ENCODE measurements at regions not wholly inside any gene's neighbourhood (a gene's known extent, or its start where the extent isn't known, plus 50 kb on each side); places are given as distances from the start of the nearest gene placed in this dataset.

DNA sequence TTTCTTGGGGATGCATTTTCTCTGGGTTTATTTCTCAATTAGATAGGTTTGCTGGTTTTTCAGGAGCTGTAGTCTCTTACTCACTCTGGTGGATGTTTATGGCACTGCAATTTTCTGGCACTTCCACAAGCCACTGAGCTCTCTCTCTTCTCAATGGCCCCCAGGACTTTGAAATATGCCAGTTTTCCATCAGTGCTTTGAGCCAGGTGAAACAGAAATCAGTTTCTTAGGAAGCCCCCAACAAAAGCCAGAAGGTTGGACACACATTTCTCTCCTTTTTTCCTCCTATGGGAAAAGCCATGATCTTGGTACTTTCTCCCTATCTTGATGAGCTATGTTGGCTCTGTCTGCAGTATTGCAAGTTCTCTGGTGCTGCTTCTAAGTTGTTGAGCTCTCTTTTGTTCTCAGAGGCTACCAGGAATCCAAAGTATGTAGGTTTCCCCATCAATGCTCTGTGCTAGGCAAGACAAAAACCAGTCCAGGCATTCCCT lies 90.7 kb upstream of the SMIM36 start:
- H3K9ac ChIP-seq (ENCODE audit: low read length) = no peak overlapping the region
- H4K91ac ChIP-seq (ENCODE audit: low read depth, low read length) = no peak overlapping the region
- H3K9me3 ChIP-seq (ENCODE audit: insufficient read depth, low read depth, low read length) = no peaks in the 10 kb centered on the region
- no peaks in the 10 kb centered on the region for H3K36me3 ChIP-seq (ENCODE audit: control insufficient read depth in 1 of 2, insufficient read depth in 2 of 2, low read length in 2 of 2)
- H3K79me1 ChIP-seq (ENCODE audit: low read length) = peaks cover 2% of the 10 kb centered on the region
- peaks cover 0 to 2% of the 10 kb centered on the region in 2 experiments for H3K4me1 ChIP-seq (ENCODE audit: control insufficient read depth in 1 of 2, insufficient read depth in 2 of 2, low read length in 2 of 2)
- no peak overlapping the region for H3K14ac ChIP-seq (ENCODE audit: low read length)
- no peak overlapping the region for H3K23ac ChIP-seq (ENCODE audit: low read length)
- no peaks in the 10 kb centered on the region for H3K27me3 ChIP-seq (ENCODE audit: insufficient read depth, low read length)
- no peak overlapping the region for H2AK5ac ChIP-seq (ENCODE audit: low read length)
- no peaks in the 10 kb centered on the region for H3K79me2 ChIP-seq (ENCODE audit: control insufficient read depth, insufficient read depth, low read length, poor library complexity)
- H3K4me3 ChIP-seq (ENCODE audit: low read depth, low read length) = no peak overlapping the region
- no peak overlapping the region for H3K18ac ChIP-seq (ENCODE audit: low read length)
- H2BK12ac ChIP-seq (ENCODE audit: low read length) = no peak overlapping the region
- no peak overlapping the region for H4K8ac ChIP-seq (ENCODE audit: low read depth, low read length)
- no peak overlapping the region for H4K12ac ChIP-seq (ENCODE audit: low read depth, low read length)
- DNase-seq = peak in 1 of 2 donors; percentile 39
- H2AFZ ChIP-seq (ENCODE audit: insufficient read depth, low read length, poor library complexity) = no peak overlapping the region
- H2BK5ac ChIP-seq (ENCODE audit: low read depth, low read length, poor library complexity) = no peak overlapping the region
- peak overlapping the region; percentile 96 for H3K27ac ChIP-seq (ENCODE audit: low read depth, low read length)
- no peak overlapping the region for H3K4ac ChIP-seq (ENCODE audit: low read depth, low read length)
- H2BK120ac ChIP-seq (ENCODE audit: insufficient read depth, low read length, poor library complexity) = no peak overlapping the region
- H3K4me2 ChIP-seq (ENCODE audit: low read length) = peak overlapping the region; percentile 46

DNA sequence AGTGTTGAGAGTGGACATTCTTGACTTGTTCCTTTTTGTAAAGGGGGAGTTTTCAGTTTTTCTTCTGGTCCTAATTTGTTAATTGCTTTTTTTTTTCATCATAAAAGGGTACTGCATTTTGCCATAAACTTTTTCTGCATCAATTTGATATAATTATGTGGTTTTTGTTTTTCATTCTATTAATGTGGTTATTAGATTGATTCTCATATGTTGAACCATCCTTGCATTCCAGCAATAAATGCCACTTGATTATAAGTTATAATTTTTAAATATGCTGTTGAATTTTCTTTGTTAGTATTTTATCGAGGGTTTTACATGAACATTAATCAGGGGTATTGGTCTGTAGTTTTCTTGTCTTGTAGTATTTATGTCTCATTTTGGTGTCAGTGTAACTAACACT lies 87.2 kb upstream of the SMIM36 start:
- no peak overlapping the region for H2BK5ac ChIP-seq (ENCODE audit: low read depth, low read length, poor library complexity)
- H3K27me3 ChIP-seq (ENCODE audit: insufficient read depth, low read length) = no peaks in the 10 kb centered on the region
- H4K12ac ChIP-seq (ENCODE audit: low read depth, low read length) = no peak overlapping the region
- H3K9ac ChIP-seq (ENCODE audit: low read length) = no peak overlapping the region
- no peaks in the 10 kb centered on the region for H3K79me2 ChIP-seq (ENCODE audit: control insufficient read depth, insufficient read depth, low read length, poor library complexity)
- no peak overlapping the region for H3K14ac ChIP-seq (ENCODE audit: low read length)
- no peaks in the 10 kb centered on the region for H3K4me1 ChIP-seq (ENCODE audit: control insufficient read depth in 1 of 2, insufficient read depth in 2 of 2, low read length in 2 of 2)
- no peak overlapping the region for H3K4ac ChIP-seq (ENCODE audit: low read depth, low read length)
- no peak overlapping the region for H4K8ac ChIP-seq (ENCODE audit: low read depth, low read length)
- no peak overlapping the region for H3K23ac ChIP-seq (ENCODE audit: low read length)
- H2AK5ac ChIP-seq (ENCODE audit: low read length) = no peak overlapping the region
- no peak overlapping the region for H2BK120ac ChIP-seq (ENCODE audit: insufficient read depth, low read length, poor library complexity)
- H3K18ac ChIP-seq (ENCODE audit: low read length) = no peak overlapping the region
- no peak overlapping the region for H3K4me3 ChIP-seq (ENCODE audit: low read depth, low read length)
- H4K91ac ChIP-seq (ENCODE audit: low read depth, low read length) = no peak overlapping the region
- H2AFZ ChIP-seq (ENCODE audit: insufficient read depth, low read length, poor library complexity) = no peak overlapping the region
- no peak overlapping the region for H2BK12ac ChIP-seq (ENCODE audit: low read length)
- H3K4me2 ChIP-seq (ENCODE audit: low read length) = no peak overlapping the region
- H3K9me3 ChIP-seq (ENCODE audit: insufficient read depth, low read depth, low read length) = no peaks in the 10 kb centered on the region
- DNase-seq = no peak
- H3K27ac ChIP-seq (ENCODE audit: low read depth, low read length) = no peak overlapping the region
- H3K36me3 ChIP-seq (ENCODE audit: control insufficient read depth in 1 of 2, insufficient read depth in 2 of 2, low read length in 2 of 2) = no peaks in the 10 kb centered on the region
- no CpG with 5 or more reads among the region's 1 CpG for WGBS (ENCODE audit: extremely low coverage, insufficient coverage, insufficient read length)
- no peaks in the 10 kb centered on the region for H3K79me1 ChIP-seq (ENCODE audit: low read length)

DNA sequence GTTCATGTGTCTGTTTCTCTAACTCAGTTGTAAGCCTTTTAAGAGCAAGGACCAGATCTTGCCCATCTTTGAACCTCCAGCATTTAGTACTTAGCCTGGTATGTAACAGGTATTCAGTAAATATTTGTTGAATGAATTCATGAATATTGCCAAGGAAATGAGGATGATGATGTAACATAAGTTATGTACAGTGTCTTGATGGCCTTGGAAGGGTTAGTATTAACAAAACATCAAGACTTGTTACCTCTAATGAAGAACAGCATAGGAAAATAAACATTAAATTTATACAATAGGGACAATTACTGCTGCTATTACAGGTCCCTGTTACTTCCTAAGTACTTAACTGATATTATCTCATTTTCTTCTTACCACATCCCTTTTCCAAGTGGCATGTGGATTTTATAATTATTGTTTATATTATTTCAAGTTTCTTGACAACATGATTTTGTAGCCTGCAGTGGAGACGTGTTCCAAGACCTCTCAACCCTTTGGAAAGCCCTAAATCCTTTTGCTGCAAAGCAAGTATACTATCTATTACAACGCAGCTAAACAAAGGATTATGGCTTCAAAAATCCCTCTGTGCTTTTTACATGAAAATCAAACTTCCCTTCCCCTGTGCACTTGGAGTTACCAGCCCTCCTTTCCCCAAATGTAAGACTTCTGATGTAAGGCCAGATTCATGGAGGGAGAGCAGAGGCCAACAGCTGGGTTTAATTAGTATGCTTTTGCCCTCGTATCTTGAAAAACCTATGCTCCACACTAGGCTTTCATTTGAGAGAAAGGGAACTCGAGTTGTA lies 77.4 kb upstream of the SMIM36 start:
- no peak overlapping the region for H2AK5ac ChIP-seq (ENCODE audit: low read length)
- no peak overlapping the region for H2BK12ac ChIP-seq (ENCODE audit: low read length)
- peak in 1 of 2 donors; percentile 29 for DNase-seq
- H3K14ac ChIP-seq (ENCODE audit: low read length) = no peak overlapping the region
- WGBS (ENCODE audit: extremely low coverage, insufficient coverage, insufficient read length) = no CpG with 5 or more reads among the region's 4 CpGs
- no peak overlapping the region for H2BK120ac ChIP-seq (ENCODE audit: insufficient read depth, low read length, poor library complexity)
- no peak overlapping the region for H4K12ac ChIP-seq (ENCODE audit: low read depth, low read length)
- peaks cover 4 to 6% of the 10 kb centered on the region in 2 experiments for H3K4me1 ChIP-seq (ENCODE audit: control insufficient read depth in 1 of 2, insufficient read depth in 2 of 2, low read length in 2 of 2)
- no peak overlapping the region for H3K23ac ChIP-seq (ENCODE audit: low read length)
- H2BK5ac ChIP-seq (ENCODE audit: low read depth, low read length, poor library complexity) = no peak overlapping the region
- H3K4me2 ChIP-seq (ENCODE audit: low read length) = no peak overlapping the region
- no peak overlapping the region for H3K27ac ChIP-seq (ENCODE audit: low read depth, low read length)
- no peak overlapping the region for H3K9ac ChIP-seq (ENCODE audit: low read length)
- H2AFZ ChIP-seq (ENCODE audit: insufficient read depth, low read length, poor library complexity) = no peak overlapping the region
- no peak overlapping the region for H4K8ac ChIP-seq (ENCODE audit: low read depth, low read length)
- no peak overlapping the region for H3K18ac ChIP-seq (ENCODE audit: low read length)
- H3K4ac ChIP-seq (ENCODE audit: low read depth, low read length) = no peak overlapping the region
- no peaks in the 10 kb centered on the region for H3K36me3 ChIP-seq (ENCODE audit: control insufficient read depth in 1 of 2, insufficient read depth in 2 of 2, low read length in 2 of 2)
- H3K4me3 ChIP-seq (ENCODE audit: low read depth, low read length) = no peak overlapping the region
- H4K91ac ChIP-seq (ENCODE audit: low read depth, low read length) = no peak overlapping the region
- peaks cover 3% of the 10 kb centered on the region for H3K79me1 ChIP-seq (ENCODE audit: low read length)
- no peaks in the 10 kb centered on the region for H3K27me3 ChIP-seq (ENCODE audit: insufficient read depth, low read length)
- H3K9me3 ChIP-seq (ENCODE audit: insufficient read depth, low read depth, low read length) = no peaks in the 10 kb centered on the region
- H3K79me2 ChIP-seq (ENCODE audit: control insufficient read depth, insufficient read depth, low read length, poor library complexity) = no peaks in the 10 kb centered on the region

DNA sequence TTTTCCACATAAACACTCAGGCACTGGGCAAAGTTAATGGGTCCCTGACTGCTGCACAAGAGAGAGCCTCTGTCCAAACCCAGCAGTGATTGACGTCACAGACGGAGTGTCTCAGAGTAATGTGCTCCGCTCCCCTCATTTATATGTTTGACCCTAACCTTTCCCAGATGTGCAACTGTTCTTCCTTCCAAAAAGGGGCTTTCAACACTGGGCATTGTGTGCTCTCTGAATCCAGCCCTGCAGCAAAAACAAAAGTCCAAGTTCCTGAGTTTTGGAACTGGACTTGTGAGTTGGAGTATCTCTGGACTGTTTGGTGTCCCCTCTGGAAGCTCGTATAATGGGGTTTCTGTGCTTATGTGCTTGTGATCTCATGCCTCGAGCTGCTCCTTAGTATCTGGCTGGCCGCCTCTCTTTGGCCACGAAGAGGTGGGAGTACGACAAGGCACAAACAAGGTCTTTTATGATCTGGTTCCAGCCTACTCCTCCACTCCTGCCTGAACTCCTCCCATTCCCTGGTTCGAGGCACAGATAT lies 76.4 kb upstream of the SMIM36 start:
- no peaks in the 10 kb centered on the region for H3K79me2 ChIP-seq (ENCODE audit: control insufficient read depth, insufficient read depth, low read length, poor library complexity)
- H4K8ac ChIP-seq (ENCODE audit: low read depth, low read length) = no peak overlapping the region
- no peak overlapping the region for H3K27ac ChIP-seq (ENCODE audit: low read depth, low read length)
- no peak overlapping the region for H4K12ac ChIP-seq (ENCODE audit: low read depth, low read length)
- no peak overlapping the region for H2AK5ac ChIP-seq (ENCODE audit: low read length)
- no peaks in the 10 kb centered on the region for H3K27me3 ChIP-seq (ENCODE audit: insufficient read depth, low read length)
- H3K79me1 ChIP-seq (ENCODE audit: low read length) = peaks cover 3% of the 10 kb centered on the region
- H2BK120ac ChIP-seq (ENCODE audit: insufficient read depth, low read length, poor library complexity) = no peak overlapping the region
- no peak overlapping the region for H3K14ac ChIP-seq (ENCODE audit: low read length)
- H3K4me2 ChIP-seq (ENCODE audit: low read length) = no peak overlapping the region
- no peak overlapping the region for H3K4ac ChIP-seq (ENCODE audit: low read depth, low read length)
- DNase-seq = no peak
- no peak overlapping the region for H2AFZ ChIP-seq (ENCODE audit: insufficient read depth, low read length, poor library complexity)
- H2BK5ac ChIP-seq (ENCODE audit: low read depth, low read length, poor library complexity) = no peak overlapping the region
- H3K23ac ChIP-seq (ENCODE audit: low read length) = no peak overlapping the region
- no peak overlapping the region for H4K91ac ChIP-seq (ENCODE audit: low read depth, low read length)
- no peak overlapping the region for H3K9ac ChIP-seq (ENCODE audit: low read length)
- no CpG with 5 or more reads among the region's 9 CpGs for WGBS (ENCODE audit: extremely low coverage, insufficient coverage, insufficient read length)
- H3K36me3 ChIP-seq (ENCODE audit: control insufficient read depth in 1 of 2, insufficient read depth in 2 of 2, low read length in 2 of 2) = no peaks in the 10 kb centered on the region
- peaks cover 4 to 6% of the 10 kb centered on the region in 2 experiments for H3K4me1 ChIP-seq (ENCODE audit: control insufficient read depth in 1 of 2, insufficient read depth in 2 of 2, low read length in 2 of 2)
- no peak overlapping the region for H3K4me3 ChIP-seq (ENCODE audit: low read depth, low read length)
- no peak overlapping the region for H3K18ac ChIP-seq (ENCODE audit: low read length)
- H2BK12ac ChIP-seq (ENCODE audit: low read length) = no peak overlapping the region
- H3K9me3 ChIP-seq (ENCODE audit: insufficient read depth, low read depth, low read length) = no peaks in the 10 kb centered on the region
